Activated naive CD8-positive, alpha-beta T cell treated with anti-CD3 and anti-CD28 coated beads, Interleukin-2, amount 50 U/mL, for 16 hours (primary cell): ENCODE measurements at regions not wholly inside any gene's neighbourhood (a gene's known extent, or its start where the extent isn't known, plus 50 kb on each side); places are given as distances from the start of the nearest gene placed in this dataset.
"Not testable (repeated sequence)": the region's sequence is repeated elsewhere in the genome, so short reads cannot be mapped to it uniquely, and the experiment has no call there.

ENCODE experiments used
- DNase-seq: peaks from one replicate; pipeline ENCODE4 v3.0.0-alpha.2; 2020; ENCODE audit warnings: low read depth, low spot score

GRCh38 chr2:194395818-194396217 is 1261.2 kb upstream of the SLC39A10 start:
- DNase-seq: no peak

- DNase-seq: no peak
Measured at GRCh38 chr2:194385376-194385775, 1271.7 kb upstream of the SLC39A10 start.

- no peak for DNase-seq
Measured at GRCh38 chr2:194383401-194383800, 1273.6 kb upstream of the SLC39A10 start.

- DNase-seq: no peak
Measured at GRCh38 chr2:194382221-194382620, 1274.8 kb upstream of the SLC39A10 start.

GRCh38 chr2:194380011-194380410 is 1277.0 kb upstream of the SLC39A10 start:
- no peak for DNase-seq

- not testable (repeated sequence) for DNase-seq
Measured at GRCh38 chr2:194367390-194367789, 1289.6 kb upstream of the SLC39A10 start.

GRCh38 chr2:194363878-194364277 is 1293.1 kb upstream of the SLC39A10 start:
- DNase-seq: no peak

- DNase-seq: no peak
Measured at GRCh38 chr2:194363295-194363694, 1293.7 kb upstream of the SLC39A10 start.

GRCh38 chr2:194352505-194352904 is 1304.5 kb upstream of the SLC39A10 start:
- no peak for DNase-seq

GRCh38 chr2:194346193-194346592 is 1310.8 kb upstream of the SLC39A10 start:
- DNase-seq: no peak

- no peak for DNase-seq
Measured at GRCh38 chr2:194345347-194345746, 1311.7 kb upstream of the SLC39A10 start.

- DNase-seq: no peak
Measured at GRCh38 chr2:194343167-194343566, 1313.9 kb upstream of the SLC39A10 start.

- no peak for DNase-seq
Measured at GRCh38 chr2:194332799-194333490, 1324.1 kb upstream of the SLC39A10 start.

- no peak for DNase-seq
Measured at GRCh38 chr2:194328456-194328855, 1328.6 kb upstream of the SLC39A10 start.

- no peak for DNase-seq
Measured at GRCh38 chr2:194327196-194327888, 1329.7 kb upstream of the SLC39A10 start.

GRCh38 chr2:194323740-194324139 is 1333.3 kb upstream of the SLC39A10 start:
- no peak for DNase-seq

GRCh38 chr2:194320520-194320919 is 1336.5 kb upstream of the SLC39A10 start:
- DNase-seq: no peak

GRCh38 chr2:194319222-194319992 is 1337.6 kb upstream of the SLC39A10 start:
- no peak for DNase-seq

- DNase-seq: no peak
Measured at GRCh38 chr2:194314042-194314441, 1343.0 kb upstream of the SLC39A10 start.

GRCh38 chr2:194304191-194304590 is 1352.8 kb upstream of the SLC39A10 start:
- DNase-seq: no peak

GRCh38 chr2:194301946-194302345 is 1355.1 kb upstream of the SLC39A10 start:
- DNase-seq: no peak

GRCh38 chr2:194294156-194294555 is 1362.9 kb upstream of the SLC39A10 start:
- DNase-seq: no peak

- DNase-seq: no peak
Measured at GRCh38 chr2:194291104-194291503, 1365.9 kb upstream of the SLC39A10 start.
